Vagina (tissue), 2 donors: ENCODE measurements at regions not wholly inside any gene's neighbourhood (a gene's known extent, or its start where the extent isn't known, plus 50 kb on each side); places are given as distances from the start of the nearest gene placed in this dataset.

Source experiments
- POLR2A ChIP-seq, 2 donors: fragments of 450-650 bp; IDR thresholded peaks; one replicate each; pipeline ENCODE4 v1.6.1; 2017; ENCODE audit warnings: antibody characterized with exemption in 2 of 2, mild to moderate bottlenecking in 2 of 2, moderate library complexity in 2 of 2
- POLR2AphosphoS5 ChIP-seq, 2 donors: sonication (generic); formaldehyde crosslinking; IDR thresholded peaks; one replicate each; pipeline ENCODE4 v1.9.0; 2017; ENCODE audit warnings: antibody characterized with exemption in 2 of 2, mild to moderate bottlenecking in 2 of 2, low read depth in 1 of 2; ENCODE audit not compliant: insufficient read depth in 1 of 2
- TF ChIP-seq, protein P1 (sequence below), 3 experiments: fragments of 450-650 bp in 2 of 3; fragments of 200-600 bp in 1 of 3; sonication (generic) in 1 of 3; IDR thresholded peaks; one replicate each; pipeline ENCODE4 v1.5.1; 2017 to 2019; ENCODE audit warnings: antibody characterized with exemption in 3 of 3, mild to moderate bottlenecking in 2 of 3, moderate library complexity in 2 of 3

DNA sequence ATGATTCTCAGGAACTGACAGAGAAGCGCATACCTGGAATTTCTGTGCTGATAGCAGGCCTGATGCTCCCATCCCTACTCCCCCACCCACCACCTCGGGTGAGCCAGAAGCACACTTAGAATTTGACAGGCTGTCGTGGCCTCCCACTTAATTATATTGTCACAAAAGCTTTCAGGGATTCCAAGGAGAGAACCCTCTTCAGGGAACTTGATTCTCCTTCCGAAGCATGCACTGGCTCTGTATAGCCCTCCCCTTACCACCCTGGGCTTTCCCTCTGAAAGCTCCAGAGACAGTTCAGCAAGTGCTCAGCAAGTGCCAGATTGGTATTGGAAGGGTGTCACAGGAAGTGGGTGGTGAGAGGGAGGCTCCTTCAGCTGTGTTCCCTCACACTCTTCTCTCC lies 252.5 kb upstream of the SIX2 start:
- TF ChIP-seq, protein P1, sequence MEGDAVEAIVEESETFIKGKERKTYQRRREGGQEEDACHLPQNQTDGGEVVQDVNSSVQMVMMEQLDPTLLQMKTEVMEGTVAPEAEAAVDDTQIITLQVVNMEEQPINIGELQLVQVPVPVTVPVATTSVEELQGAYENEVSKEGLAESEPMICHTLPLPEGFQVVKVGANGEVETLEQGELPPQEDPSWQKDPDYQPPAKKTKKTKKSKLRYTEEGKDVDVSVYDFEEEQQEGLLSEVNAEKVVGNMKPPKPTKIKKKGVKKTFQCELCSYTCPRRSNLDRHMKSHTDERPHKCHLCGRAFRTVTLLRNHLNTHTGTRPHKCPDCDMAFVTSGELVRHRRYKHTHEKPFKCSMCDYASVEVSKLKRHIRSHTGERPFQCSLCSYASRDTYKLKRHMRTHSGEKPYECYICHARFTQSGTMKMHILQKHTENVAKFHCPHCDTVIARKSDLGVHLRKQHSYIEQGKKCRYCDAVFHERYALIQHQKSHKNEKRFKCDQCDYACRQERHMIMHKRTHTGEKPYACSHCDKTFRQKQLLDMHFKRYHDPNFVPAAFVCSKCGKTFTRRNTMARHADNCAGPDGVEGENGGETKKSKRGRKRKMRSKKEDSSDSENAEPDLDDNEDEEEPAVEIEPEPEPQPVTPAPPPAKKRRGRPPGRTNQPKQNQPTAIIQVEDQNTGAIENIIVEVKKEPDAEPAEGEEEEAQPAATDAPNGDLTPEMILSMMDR (IDR thresholded peaks at IDR 0.05) = no peak
- TF ChIP-seq POLR2AphosphoS5 (IDR thresholded peaks at IDR 0.05; ENCODE audit: insufficient read depth in 1 of 2, low read depth in 1 of 2) (no peak), POLR2A (IDR thresholded peaks at IDR 0.05) (no peak)
